ENCODE measurements at regions not wholly inside any gene's neighbourhood (a gene's known extent, or its start where the extent isn't known, plus 50 kb on each side); places are given as distances from the start of the nearest gene placed in this dataset.

GRCh38 chr6:112618849-112619248, 271.7 kb downstream of the RFPL4B start:
- H3K36me3 ChIP-seq (ENCODE audit: control insufficient read depth in 2 of 2, extremely low read depth in 1 of 2, insufficient read depth in 2 of 2, low read length in 2 of 2), result no peaks in the 10 kb centered on the region
- dilution Hi-C loops (cut with MboI; ENCODE audit: extremely low pct_ligation_motif_present, low sequenced_read_pairs), result no loop called here
- POLR2A ChIA-PET, result no interaction called here
- H3K27me3 ChIP-seq (ENCODE audit: control insufficient read depth in 2 of 2, insufficient read depth in 2 of 2, low read length in 2 of 2), result no peaks in the 10 kb centered on the region
- no peak overlapping the region for H3K4me3 ChIP-seq (replicated peaks in 1 of 3; ENCODE audit: insufficient read depth in 1 of 3, low read depth in 1 of 3, low read length in 3 of 3)
- H3K9me1 ChIP-seq (replicated peaks; ENCODE audit: control insufficient read depth, extremely low read depth, insufficient read depth, low read length), result no peaks in the 10 kb centered on the region
- no peaks in the 10 kb centered on the region for H3K79me2 ChIP-seq (ENCODE audit: control insufficient read depth, insufficient read depth, low read length)
- FAIRE-seq, result peak; percentile 44
- DNase-seq (ENCODE audit: low read depth, low spot score), result peak; percentile 63
- no peaks in the 10 kb centered on the region for H3K4me1 ChIP-seq (ENCODE audit: control insufficient read depth, extremely low read depth, insufficient read depth, low read length)
- TF ChIP-seq CTCF (IDR thresholded peaks at IDR 0.05; ENCODE audit: extremely low read depth in 1 of 2, insufficient read depth in 1 of 2, low read depth in 1 of 2, low read length in 2 of 2) (peak in 1 of 2 donors; percentile 10), FOS (IDR thresholded peaks at IDR 0.05; ENCODE audit: borderline replicate concordance, insufficient read depth, low read length) (no peak)
- H3K4me2 ChIP-seq (ENCODE audit: insufficient read depth, low read length), result no peak overlapping the region
- CTCF ChIA-PET, result interaction anchor here (0.8 to 1.3 kb wide), 2 partner anchors 48 to 1240 kb away, joined by 3 read pairs; no protein-coding TSS in a partner anchor
- no peaks in the 10 kb centered on the region for H4K20me1 ChIP-seq (replicated peaks; ENCODE audit: control insufficient read depth, extremely low read depth, insufficient read depth, low read length)
- intact Hi-C loops (cut with micrococcal nuclease), result no loop called here
- no peaks in the 10 kb centered on the region for H3K9me3 ChIP-seq (replicated peaks; ENCODE audit: control insufficient read depth, insufficient read depth, low read length)
- no peak overlapping the region for H2AFZ ChIP-seq (ENCODE audit: low read depth, low read length)
- no peak overlapping the region for H3K27ac ChIP-seq (ENCODE audit: insufficient read depth, low read depth, low read length)
- no peak overlapping the region for H3K9ac ChIP-seq (replicated peaks; ENCODE audit: extremely low read depth, insufficient read depth, low read length)
- no TSS peak for BruUV-seq (replicated peaks)

- Histone ChIP-seq H2AFZ (ENCODE audit: low read depth, low read length) (no peak overlapping the region), H3K9me3 (replicated peaks; ENCODE audit: control insufficient read depth, insufficient read depth, low read length) (no peaks in the 10 kb centered on the region), H3K27me3 (ENCODE audit: control insufficient read depth in 2 of 2, insufficient read depth in 2 of 2, low read length in 2 of 2) (no peaks in the 10 kb centered on the region), H3K9ac (replicated peaks; ENCODE audit: extremely low read depth, insufficient read depth, low read length) (no peak overlapping the region), H3K4me2 (ENCODE audit: insufficient read depth, low read length) (no peak overlapping the region), H3K9me1 (replicated peaks; ENCODE audit: control insufficient read depth, extremely low read depth, insufficient read depth, low read length) (no peaks in the 10 kb centered on the region), H3K4me1 (ENCODE audit: control insufficient read depth, extremely low read depth, insufficient read depth, low read length) (no peaks in the 10 kb centered on the region), H4K20me1 (replicated peaks; ENCODE audit: control insufficient read depth, extremely low read depth, insufficient read depth, low read length) (no peaks in the 10 kb centered on the region), H3K4me3 (replicated peaks in 1 of 3; ENCODE audit: insufficient read depth in 1 of 3, low read depth in 1 of 3, low read length in 3 of 3) (no peak overlapping the region), H3K36me3 (ENCODE audit: control insufficient read depth in 2 of 2, extremely low read depth in 1 of 2, insufficient read depth in 2 of 2, low read length in 2 of 2) (no peaks in the 10 kb centered on the region), H3K79me2 (ENCODE audit: control insufficient read depth, insufficient read depth, low read length) (no peaks in the 10 kb centered on the region), H3K27ac (ENCODE audit: insufficient read depth, low read depth, low read length) (no peak overlapping the region)
- POLR2A ChIA-PET, result no interaction called here
- CTCF ChIA-PET, result interaction anchor here (0.6 to 1.3 kb wide), 5 partner anchors 18 to 280 kb away, joined by 3 read pairs; no protein-coding TSS in a partner anchor
- dilution Hi-C loops (cut with MboI; ENCODE audit: extremely low pct_ligation_motif_present, low sequenced_read_pairs), result no loop called here
- no TSS peak for BruUV-seq (replicated peaks)
- FAIRE-seq, result no peak
- intact Hi-C loops (cut with micrococcal nuclease), result no loop called here
- DNase-seq (ENCODE audit: low read depth, low spot score), result no peak
- TF ChIP-seq FOS (IDR thresholded peaks at IDR 0.05; ENCODE audit: borderline replicate concordance, insufficient read depth, low read length) (peak; percentile 29), GATA2 (IDR thresholded peaks at IDR 0.05; ENCODE audit: insufficient read depth, insufficient read length, low read depth, low read length) (no peak), POLR2AphosphoS5 (IDR thresholded peaks at IDR 0.05; ENCODE audit: insufficient read depth, low read depth, low read length) (no peak), POLR2A (IDR thresholded peaks at IDR 0.05; ENCODE audit: low read depth, low read length) (no peak), JUN (IDR thresholded peaks at IDR 0.05; ENCODE audit: borderline replicate concordance, insufficient read depth, insufficient read length, low read depth) (peak; percentile 37)
These were observed 273.9 kb downstream of the RFPL4B start for GRCh38 chr6:112620812-112621569.

Measured in endothelial cell of umbilical vein (primary cell).